ENCODE measurements at regions not wholly inside any gene's neighbourhood (a gene's known extent, or its start where the extent isn't known, plus 50 kb on each side); places are given as distances from the start of the nearest gene placed in this dataset.

DNA sequence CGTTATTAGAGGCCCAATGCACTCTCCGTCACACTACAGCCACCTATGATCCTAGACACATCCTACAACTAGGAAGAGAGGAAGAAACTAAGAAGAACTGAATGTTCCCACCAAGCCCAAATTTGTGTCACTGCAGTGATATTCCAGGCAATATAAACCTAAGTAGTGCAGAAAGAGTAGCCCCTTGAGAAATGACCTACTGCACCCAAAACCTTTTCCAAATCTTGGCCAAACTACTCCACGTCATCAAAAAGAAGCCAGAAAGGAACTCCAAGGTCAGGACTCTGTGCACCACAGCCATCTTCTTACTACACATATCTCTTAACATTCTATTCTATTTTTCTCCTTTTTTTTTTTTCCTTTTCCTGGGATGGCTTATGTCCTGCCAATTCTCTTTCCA lies 60.2 kb downstream of the ADAMTS1 start:
- intact Hi-C loops (cut with DNase I): loop anchor here (5.0 kb wide), 1 partner anchor 57 kb away; no protein-coding TSS in a partner anchor
- ATAC-seq (peak; percentile 80), DNase-seq (ENCODE audit: missing footprints) (no peak)

- DNase-seq (ENCODE audit: missing footprints) (no peak), ATAC-seq (no peak)
- intact Hi-C loops (cut with DNase I): loop anchor here (5.0 kb wide), 1 partner anchor 59 kb away; no protein-coding TSS in a partner anchor
Measured at GRCh38 chr21:26783466-26784195, 61.6 kb downstream of the ADAMTS1 start.

- ATAC-seq: peak; percentile 29
- intact Hi-C loops (cut with DNase I): loop anchor here (5.0 kb wide), 1 partner anchor 60 kb away; no protein-coding TSS in a partner anchor
- DNase-seq (ENCODE audit: missing footprints): no peak
Measured at GRCh38 chr21:26782747-26783146, 62.5 kb downstream of the ADAMTS1 start.

GRCh38 chr21:26782331-26782730 lies 62.9 kb downstream of the ADAMTS1 start:
- DNase-seq (ENCODE audit: missing footprints) (no peak), ATAC-seq (peak; percentile 68)
- intact Hi-C loops (cut with DNase I): loop anchor here (5.0 kb wide), 1 partner anchor 60 kb away; no protein-coding TSS in a partner anchor

DNA sequence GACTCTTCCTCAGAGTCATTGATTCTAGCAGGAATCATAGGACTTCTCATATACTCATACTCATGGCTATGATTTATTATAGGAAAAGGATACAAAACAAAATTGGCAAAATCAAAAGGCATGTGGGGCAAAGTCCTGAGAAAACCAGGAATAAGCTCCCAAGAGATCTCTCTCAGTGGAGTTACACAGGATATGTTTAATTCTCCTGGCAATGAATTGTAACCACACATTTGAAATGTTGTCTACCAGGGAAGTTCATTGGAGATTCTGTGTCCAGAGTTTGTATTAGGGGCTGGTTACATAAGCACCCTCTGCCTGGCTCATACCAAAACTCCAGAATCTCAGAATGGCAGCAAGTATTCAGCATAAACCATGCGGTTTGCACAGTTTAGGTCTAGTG lies 63.9 kb downstream of the ADAMTS1 start:
- DNase-seq (ENCODE audit: missing footprints) (no peak), ATAC-seq (no peak)
- intact Hi-C loops (cut with DNase I): loop anchor here (5.0 kb wide), 1 partner anchor 61 kb away; no protein-coding TSS in a partner anchor

- intact Hi-C loops (cut with DNase I): no loop called here
- DNase-seq (ENCODE audit: missing footprints) (no peak), ATAC-seq (no peak)
Measured at GRCh38 chr21:26777166-26777565, 68.0 kb downstream of the ADAMTS1 start.

DNA sequence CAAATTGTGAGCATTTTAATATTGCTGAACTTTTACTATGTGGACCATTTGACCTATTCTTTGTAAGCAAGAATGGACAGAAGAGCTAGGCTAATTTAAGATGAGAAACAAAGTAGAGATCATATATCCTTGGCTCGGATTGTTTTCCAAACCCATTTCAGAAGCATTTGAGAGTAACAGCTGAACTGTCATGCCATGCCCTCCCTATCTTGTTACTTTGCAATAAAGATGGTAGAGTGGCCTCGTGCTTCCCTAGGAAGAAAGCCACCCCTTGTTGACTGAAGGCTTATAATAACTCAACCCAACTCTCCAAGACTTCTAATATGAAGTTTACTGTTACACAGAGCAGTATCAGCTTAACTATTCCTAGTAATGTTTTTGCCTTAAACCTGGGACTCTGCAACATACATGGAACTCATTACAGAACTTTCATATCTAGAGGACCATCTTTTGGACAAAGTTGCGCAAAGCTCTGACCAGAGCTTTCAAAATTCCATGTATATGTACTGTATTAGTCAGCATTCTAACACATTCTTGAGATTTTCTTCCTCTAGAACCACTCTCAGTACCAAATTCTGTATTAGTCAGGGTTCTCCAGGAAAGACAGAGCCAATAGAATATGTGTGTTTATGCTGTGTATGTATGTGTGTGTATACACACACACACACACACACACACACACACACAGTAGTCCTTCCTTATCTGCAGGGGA lies 68.7 kb downstream of the ADAMTS1 start:
- no peak for ATAC-seq

DNA sequence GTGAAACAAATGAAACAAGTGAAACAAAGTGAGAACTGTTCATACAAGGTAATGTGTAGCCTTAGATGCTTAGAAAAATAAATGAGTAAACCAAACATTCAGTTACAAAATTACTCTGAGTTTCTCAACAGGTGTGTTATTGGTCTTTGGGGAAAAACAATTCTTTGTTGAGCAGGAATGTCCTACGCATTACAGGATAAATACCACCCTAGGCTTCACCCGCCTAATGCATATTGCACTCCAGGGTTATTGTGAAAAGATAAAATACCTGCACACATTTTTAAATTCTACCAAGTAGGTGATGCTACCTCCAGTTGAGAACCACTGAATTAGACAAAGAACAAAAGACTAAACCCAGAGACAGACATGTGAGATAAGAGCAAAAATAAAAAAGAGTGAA lies 72.2 kb downstream of the ADAMTS1 start:
- ATAC-seq: no peak
- intact Hi-C loops (cut with DNase I): loop anchor here (5.0 kb wide), 1 partner anchor 39 kb away; no protein-coding TSS in a partner anchor
- DNase-seq (ENCODE audit: missing footprints): no peak

More for the DNA sequence above, 68.7 kb downstream of the ADAMTS1 start:
- intact Hi-C loops (cut with DNase I): no loop called here
- DNase-seq (ENCODE audit: missing footprints): no peak

- no peak for DNase-seq (ENCODE audit: missing footprints)
- intact Hi-C loops (cut with DNase I): loop anchor here (2.0 to 10.0 kb wide), 3 partner anchors 43 to 935 kb away; no protein-coding TSS in a partner anchor
- ATAC-seq: no peak
Measured at GRCh38 chr21:26769613-26770188, 75.5 kb downstream of the ADAMTS1 start.

DNA sequence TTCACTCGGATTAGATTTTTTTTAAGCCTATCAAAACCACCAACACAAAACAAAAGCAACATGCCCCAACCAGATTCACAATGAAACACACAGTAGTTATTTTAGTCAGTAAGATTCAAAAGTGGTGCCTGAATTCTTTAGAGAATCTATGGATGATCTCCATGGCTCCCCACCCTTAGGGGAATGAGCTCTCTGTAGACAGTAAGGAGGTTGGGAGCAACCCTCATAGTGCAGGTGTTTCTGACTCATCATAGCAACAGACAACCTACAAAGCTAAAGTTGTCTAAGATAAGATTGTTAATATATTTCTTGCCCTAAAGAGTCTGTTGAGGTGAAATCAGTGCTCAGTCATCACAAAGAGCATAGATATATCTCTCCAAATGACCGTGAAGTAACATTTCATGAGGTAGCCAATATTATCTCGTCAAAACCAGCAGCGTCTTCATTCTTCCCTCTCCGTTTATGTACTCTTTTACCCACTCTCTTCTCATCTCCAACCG lies 78.3 kb downstream of the ADAMTS1 start:
- ATAC-seq (no peak), DNase-seq (ENCODE audit: missing footprints) (no peak)
- intact Hi-C loops (cut with DNase I): loop anchor here (10.0 kb wide), 1 partner anchor 938 kb away; no protein-coding TSS in a partner anchor

- ATAC-seq: no peak
- DNase-seq (ENCODE audit: missing footprints): no peak
- intact Hi-C loops (cut with DNase I): loop anchor here (10.0 kb wide), 1 partner anchor 943 kb away; no protein-coding TSS in a partner anchor
Measured at GRCh38 chr21:26761174-26761915, 83.9 kb downstream of the ADAMTS1 start.

GRCh38 chr21:26759731-26760130 lies 85.5 kb downstream of the ADAMTS1 start:
- DNase-seq (ENCODE audit: missing footprints): no peak
- intact Hi-C loops (cut with DNase I): loop anchor here (10.0 kb wide), 1 partner anchor 945 kb away; no protein-coding TSS in a partner anchor
- ATAC-seq: no peak

DNA sequence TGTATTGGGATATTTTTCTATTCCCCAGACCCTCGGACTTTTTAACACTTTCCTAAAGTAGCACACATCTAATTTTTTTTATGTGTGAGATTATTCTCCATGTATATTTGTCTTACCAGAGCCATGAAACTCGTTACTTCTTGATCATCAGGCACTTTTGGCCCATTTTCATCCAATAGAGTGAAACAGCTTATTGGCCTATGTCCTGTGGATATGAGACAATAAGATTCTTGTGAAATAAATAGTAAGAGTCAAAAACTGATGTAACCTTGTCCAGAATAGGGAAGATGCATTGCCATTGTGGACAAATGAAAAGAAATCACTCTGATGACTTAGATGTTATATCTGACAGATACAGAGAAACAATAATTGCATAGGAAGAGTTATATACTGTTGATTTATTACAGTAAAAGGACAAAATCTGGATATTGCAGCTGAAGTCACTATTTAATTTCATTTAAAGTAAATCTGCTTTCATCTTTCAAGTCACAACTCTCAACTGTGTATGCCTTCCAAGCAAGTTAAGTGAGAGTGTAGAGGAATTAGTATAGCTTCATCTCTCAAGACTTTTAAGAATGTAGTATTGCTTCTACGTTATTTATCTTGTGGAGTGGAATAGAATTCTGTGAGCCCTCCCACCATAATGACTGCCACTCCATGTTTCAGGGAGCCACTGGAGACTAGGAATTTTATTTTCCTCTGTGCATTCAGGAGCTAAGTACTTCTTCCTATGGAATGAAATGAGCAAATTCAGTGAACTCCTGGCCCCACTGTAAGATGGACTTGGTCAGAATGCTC lies 86.9 kb downstream of the ADAMTS1 start:
- ATAC-seq (no peak), DNase-seq (ENCODE audit: missing footprints) (no peak)
- intact Hi-C loops (cut with DNase I): no loop called here

DNA sequence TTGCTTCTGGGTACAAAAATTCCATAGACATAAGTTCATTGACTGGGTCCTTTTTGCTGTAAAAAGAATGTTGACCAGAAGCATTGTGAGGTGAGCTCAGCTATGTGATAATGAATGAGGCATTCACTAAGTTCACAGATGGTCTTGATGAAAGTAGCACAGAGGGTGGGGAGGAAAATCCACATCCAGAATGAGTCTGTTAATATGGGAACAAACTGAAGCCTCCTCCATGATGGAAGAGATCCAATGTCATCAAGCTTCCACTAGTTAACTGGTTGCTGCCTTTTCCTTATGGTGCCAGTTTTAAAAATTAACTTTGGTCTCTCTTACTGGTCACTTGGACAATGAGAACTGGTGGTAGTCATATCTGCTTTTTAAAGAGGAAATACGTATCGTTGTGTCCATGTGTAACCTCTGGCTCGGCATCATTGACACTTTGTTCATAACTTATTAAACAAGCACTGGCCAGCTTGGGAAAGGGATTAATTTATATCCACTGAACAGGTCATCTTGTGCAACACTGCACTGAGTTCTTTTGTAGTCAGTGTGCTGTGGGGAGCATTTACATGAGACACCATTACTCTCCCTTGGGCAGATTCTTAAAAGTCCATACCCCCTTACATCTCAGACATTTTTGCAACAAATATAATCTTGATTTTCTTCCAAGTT lies 88.6 kb downstream of the ADAMTS1 start:
- DNase-seq (ENCODE audit: missing footprints) (no peak), ATAC-seq (no peak)
- intact Hi-C loops (cut with DNase I): no loop called here

DNA sequence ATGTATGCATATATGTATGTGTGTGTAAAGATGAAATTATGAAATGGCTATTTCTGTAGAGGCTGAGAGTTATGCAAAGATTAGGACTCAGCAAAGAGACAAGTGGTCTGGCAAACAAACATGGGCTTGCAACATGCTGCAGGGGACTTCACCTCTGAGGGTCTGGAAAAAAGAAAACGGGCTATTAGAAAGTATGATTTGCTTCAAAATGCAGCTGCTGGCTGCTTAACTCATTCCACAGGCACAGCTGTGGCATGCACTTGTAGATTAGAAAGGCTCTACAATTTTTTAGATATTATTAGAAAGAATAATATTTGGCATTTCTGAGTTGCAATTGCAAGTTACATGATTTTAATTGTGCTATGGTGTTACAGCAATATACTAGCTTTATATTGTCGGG lies 90.4 kb downstream of the ADAMTS1 start:
- no peak for ATAC-seq
- intact Hi-C loops (cut with DNase I): no loop called here

DNA sequence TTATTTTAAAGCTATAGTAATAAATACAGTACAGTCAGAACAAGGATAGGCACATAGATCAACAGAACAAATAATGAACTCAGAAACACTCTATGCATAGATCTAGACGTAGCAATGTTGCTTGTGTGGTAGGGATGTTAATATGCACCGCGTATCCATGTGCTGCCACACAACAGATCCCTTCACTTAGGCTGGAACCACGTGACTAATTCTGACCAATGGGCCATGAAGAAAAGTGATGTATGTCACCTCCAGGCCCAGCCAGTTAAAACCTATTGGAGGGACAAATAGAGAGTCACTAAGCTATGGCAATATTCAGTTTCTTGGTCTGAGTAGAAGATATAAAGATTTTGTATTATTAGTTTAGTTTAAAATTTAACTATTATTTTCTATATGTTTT lies 91.4 kb downstream of the ADAMTS1 start:
- DNase-seq (ENCODE audit: missing footprints) (no peak), ATAC-seq (no peak)
- intact Hi-C loops (cut with DNase I): no loop called here

More for the DNA sequence above, 90.4 kb downstream of the ADAMTS1 start:
- DNase-seq (ENCODE audit: missing footprints): no peak

DNA sequence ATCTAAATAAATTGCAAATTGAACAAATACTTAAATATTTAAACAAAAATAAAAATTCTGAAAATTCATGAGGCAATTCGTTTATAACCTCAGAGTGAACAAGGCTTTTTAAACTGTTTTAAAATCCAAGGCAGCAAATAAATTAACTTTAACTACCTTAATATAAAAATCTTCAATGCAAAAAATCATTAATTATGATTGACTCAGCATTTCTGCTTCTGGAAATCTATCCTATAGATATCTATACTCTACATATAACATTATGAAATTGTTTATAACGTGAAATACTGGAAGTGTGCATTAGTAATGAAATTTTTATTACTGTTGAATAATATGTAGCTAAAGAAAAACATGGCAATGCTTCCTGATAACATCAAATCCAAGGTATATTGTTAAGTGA lies 92.4 kb downstream of the ADAMTS1 start:
- DNase-seq (ENCODE audit: missing footprints): no peak
- no peak for ATAC-seq
- intact Hi-C loops (cut with DNase I): no loop called here
